ENCODE measurements at regions not wholly inside any gene's neighbourhood (a gene's known extent, or its start where the extent isn't known, plus 50 kb on each side); places are given as distances from the start of the nearest gene placed in this dataset.

GRCh38 chr7:109073543-109073942 lies 503.9 kb downstream of the DNAJB9 start:
- TF ChIP-seq GATA2 (IDR thresholded peaks at IDR 0.05; ENCODE audit: low read depth, low read length): no peak
- no peak for TF ChIP-seq GATA3 (IDR thresholded peaks at IDR 0.05; ENCODE audit: low read depth, low read length)

Measured in SH-SY5Y (cell line).